OCI-LY1 (cell line): ENCODE measurements at regions not wholly inside any gene's neighbourhood (a gene's known extent, or its start where the extent isn't known, plus 50 kb on each side); places are given as distances from the start of the nearest gene placed in this dataset.
"Not testable (repeated sequence)": the region's sequence is repeated elsewhere in the genome, so short reads cannot be mapped to it uniquely, and the experiment has no call there.

Experiments used
- H2AFZ ChIP-seq: fragments of 200-600 bp; sonication (generic), shearing (Covaris generic); 2 replicates; pipeline ENCODE4 v1.6.0; 2014; ENCODE audit warnings: antibody characterized with exemption, mild to moderate bottlenecking, low read length
- H3F3A ChIP-seq: fragments of 200-600 bp; sonication (generic), shearing (Covaris generic); 2 replicates; pipeline ENCODE4 v1.6.0; 2014; ENCODE audit warnings: mild to moderate bottlenecking, antibody characterized with exemption, low read length, moderate library complexity; ENCODE audit not compliant: insufficient read depth
- H3K27ac ChIP-seq: fragments of 200-600 bp; sonication (generic); 2 replicates; pipeline ENCODE4 v1.5.1; 2014; ENCODE audit warnings: low read length, mixed run types, mild to moderate bottlenecking, low read depth; ENCODE audit not compliant: poor library complexity, severe bottlenecking
- H3K27me3 ChIP-seq: fragments of 200-600 bp; sonication (generic); 2 replicates; pipeline ENCODE4 v1.6.0; 2014; ENCODE audit warnings: antibody characterized with exemption, mild to moderate bottlenecking, low read length, moderate library complexity; ENCODE audit not compliant: insufficient read depth
- H3K36me3 ChIP-seq: fragments of 200-600 bp; sonication (generic); 2 replicates; pipeline ENCODE4 v1.6.1; 2014; ENCODE audit warnings: mild to moderate bottlenecking, antibody characterized with exemption, low read length, moderate library complexity, mixed read lengths; ENCODE audit not compliant: insufficient read depth
- H3K4me1 ChIP-seq: fragments of 200-600 bp; sonication (generic); 2 replicates; pipeline ENCODE4 v1.5.1; 2014; ENCODE audit warnings: mild to moderate bottlenecking, low read length, moderate library complexity; ENCODE audit not compliant: insufficient read depth, severe bottlenecking
- H3K4me2 ChIP-seq: fragments of 200-600 bp; sonication (generic), shearing (Covaris generic); 2 replicates; pipeline ENCODE4 v1.6.1; 2014; ENCODE audit warnings: low read length
- H3K4me3 ChIP-seq: fragments of 200-600 bp; sonication (generic); 2 replicates; pipeline ENCODE4 v1.5.1; 2014; ENCODE audit warnings: low read length, low read depth, mild to moderate bottlenecking, mixed read lengths; ENCODE audit not compliant: poor library complexity, severe bottlenecking
- H3K79me2 ChIP-seq: fragments of 200-600 bp; shearing (Covaris generic); 2 replicates; pipeline ENCODE4 v1.6.1; 2016; ENCODE audit warnings: mixed run types, low read length, mixed read lengths; ENCODE audit not compliant: insufficient read depth
- H3K9ac ChIP-seq: fragments of 200-600 bp; sonication (generic), shearing (Covaris generic); 2 replicates; pipeline ENCODE4 v1.6.1; 2014; ENCODE audit warnings: mild to moderate bottlenecking, low read length, mixed read lengths
- H3K9me2 ChIP-seq: fragments of 200-600 bp; sonication (generic), shearing (Covaris generic); 2 replicates; pipeline ENCODE4 v1.6.1; 2014; ENCODE audit warnings: low read depth, mild to moderate bottlenecking, low read length, mixed read lengths
- H3K9me3 ChIP-seq: fragments of 200-600 bp; shearing (Covaris generic); 2 replicates; pipeline ENCODE4 v1.6.1; 2014; ENCODE audit warnings: low read length, mixed read lengths
- H4K20me1 ChIP-seq: fragments of 200-600 bp; sonication (generic), shearing (Covaris generic); 2 replicates; pipeline ENCODE4 v1.6.0; 2016; ENCODE audit warnings: mild to moderate bottlenecking, low read length; ENCODE audit not compliant: insufficient read depth
- CTCF ChIP-seq: fragments of 200-600 bp; sonication (generic), shearing (Covaris generic); IDR thresholded peaks from 2 replicates; pipeline ENCODE4 v1.5.1; 2017; ENCODE audit warnings: mild to moderate bottlenecking, antibody characterized with exemption, low read length, moderate library complexity, mixed read lengths
- EZH2 ChIP-seq: fragments of 200-600 bp; sonication (generic), shearing (Covaris generic); IDR thresholded peaks from 2 replicates; pipeline ENCODE4 v1.8.0; 2017; ENCODE audit warnings: borderline replicate concordance, mixed run types, mild to moderate bottlenecking, antibody characterized with exemption, low read length, moderate library complexity, mixed read lengths

- Histone ChIP-seq H3F3A (no peaks in the 10 kb centered on the region), H3K36me3 (no peaks in the 10 kb centered on the region), H3K9ac (no peak overlapping the region), H3K4me2 (no peak overlapping the region), H2AFZ (no peak overlapping the region), H4K20me1 (no peaks in the 10 kb centered on the region), H3K4me3 (no peak overlapping the region), H3K27me3 (no peaks in the 10 kb centered on the region), H3K9me3 (no peaks in the 10 kb centered on the region), H3K27ac (no peak overlapping the region), H3K79me2 (no peaks in the 10 kb centered on the region), H3K9me2 (no peaks in the 10 kb centered on the region), H3K4me1 (no peaks in the 10 kb centered on the region)
- no peak for TF ChIP-seq EZH2
- TF ChIP-seq CTCF = no peak
Observed at GRCh38 chr2:176795823-176796222, 416.8 kb upstream of the HNRNPA3 start.

GRCh38 chr2:176796677-176797076, 415.9 kb upstream of the HNRNPA3 start:
- H3K4me3 ChIP-seq = not testable (repeated sequence)

GRCh38 chr2:176804392-176804791, 408.2 kb upstream of the HNRNPA3 start:
- no peaks in the 10 kb centered on the region for H4K20me1 ChIP-seq
- no peak for TF ChIP-seq EZH2
- no peak for TF ChIP-seq CTCF
- H3K27ac ChIP-seq = no peak overlapping the region
- H3K4me2 ChIP-seq = no peak overlapping the region
- H3K9me3 ChIP-seq = no peaks in the 10 kb centered on the region
- H3K9ac ChIP-seq = no peak overlapping the region
- H3K4me1 ChIP-seq = no peaks in the 10 kb centered on the region
- no peaks in the 10 kb centered on the region for H3K27me3 ChIP-seq
- H3K4me3 ChIP-seq = no peak overlapping the region
- no peaks in the 10 kb centered on the region for H3F3A ChIP-seq
- H2AFZ ChIP-seq = no peak overlapping the region
- no peaks in the 10 kb centered on the region for H3K79me2 ChIP-seq
- H3K36me3 ChIP-seq = no peaks in the 10 kb centered on the region
- H3K9me2 ChIP-seq = no peaks in the 10 kb centered on the region

More at GRCh38 chr2:176796677-176797076, 415.9 kb upstream of the HNRNPA3 start:
- not testable (repeated sequence) for H3K4me2 ChIP-seq, H3K36me3 ChIP-seq, H3K79me2 ChIP-seq, H3K27ac ChIP-seq, H4K20me1 ChIP-seq, H2AFZ ChIP-seq, H3K27me3 ChIP-seq, H3K9me3 ChIP-seq, H3K4me1 ChIP-seq, H3K9ac ChIP-seq, H3F3A ChIP-seq, H3K9me2 ChIP-seq

GRCh38 chr2:176805345-176805744, 407.2 kb upstream of the HNRNPA3 start:
- Histone ChIP-seq H3K4me3 (no peak overlapping the region), H3K27ac (no peak overlapping the region), H3K4me2 (no peak overlapping the region), H3K9me2 (no peaks in the 10 kb centered on the region), H4K20me1 (no peaks in the 10 kb centered on the region), H3K36me3 (no peaks in the 10 kb centered on the region), H3K9ac (no peak overlapping the region), H3K9me3 (no peaks in the 10 kb centered on the region), H3K27me3 (no peaks in the 10 kb centered on the region), H3K4me1 (no peaks in the 10 kb centered on the region), H2AFZ (no peak overlapping the region), H3F3A (no peaks in the 10 kb centered on the region), H3K79me2 (no peaks in the 10 kb centered on the region)
- TF ChIP-seq CTCF (no peak), EZH2 (no peak)
